ENCODE measurements at regions not wholly inside any gene's neighbourhood (a gene's known extent, or its start where the extent isn't known, plus 50 kb on each side); places are given as distances from the start of the nearest gene placed in this dataset.

DNA sequence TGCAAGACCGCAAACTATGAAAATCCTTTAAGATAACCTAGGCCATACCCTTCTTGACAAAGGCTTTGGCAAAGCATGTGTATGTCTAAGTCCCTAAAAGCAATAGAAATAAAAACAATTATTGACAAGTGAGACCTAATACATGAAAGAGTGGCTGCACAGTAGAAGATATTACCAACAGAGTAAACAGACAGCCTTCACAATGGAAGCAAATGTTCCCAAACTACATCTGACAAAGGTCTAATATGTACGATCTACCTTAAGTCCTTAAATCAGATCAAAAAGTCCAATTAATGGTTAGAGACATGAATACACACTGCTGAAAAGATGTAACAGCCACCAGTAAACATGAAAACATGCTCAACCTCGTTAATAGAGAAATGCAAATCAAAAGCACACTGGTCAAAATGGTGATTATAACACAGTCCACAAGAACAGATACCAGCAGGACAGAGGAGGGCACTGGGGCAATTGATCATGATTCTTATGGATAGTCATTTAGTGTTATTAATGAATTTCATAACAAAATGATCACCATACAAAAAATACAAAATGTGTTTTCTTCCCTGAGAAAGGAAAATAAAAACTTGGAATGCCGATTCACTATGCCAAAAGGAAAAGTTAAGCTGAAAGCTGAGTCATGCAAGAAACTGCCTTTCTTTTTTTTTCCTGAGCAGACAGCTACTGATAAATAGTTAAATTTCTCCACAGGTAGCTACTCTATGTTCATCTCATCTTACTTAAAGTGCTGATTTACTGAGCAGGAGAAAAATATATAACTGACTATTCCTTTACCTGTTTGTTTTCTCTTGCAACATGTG is 102.6 kb upstream of the VPREB1 start:
- TF ChIP-seq SRF (IDR thresholded peaks at IDR 0.05; ENCODE audit: low read depth) (no peak), SP1 (IDR thresholded peaks at IDR 0.05; ENCODE audit: low read depth) (no peak), CBX3 (IDR thresholded peaks at IDR 0.05; ENCODE audit: low read depth) (no peak), EZH2 (IDR thresholded peaks at IDR 0.05) (no peak)
- TF ChIP-seq, protein P1, sequence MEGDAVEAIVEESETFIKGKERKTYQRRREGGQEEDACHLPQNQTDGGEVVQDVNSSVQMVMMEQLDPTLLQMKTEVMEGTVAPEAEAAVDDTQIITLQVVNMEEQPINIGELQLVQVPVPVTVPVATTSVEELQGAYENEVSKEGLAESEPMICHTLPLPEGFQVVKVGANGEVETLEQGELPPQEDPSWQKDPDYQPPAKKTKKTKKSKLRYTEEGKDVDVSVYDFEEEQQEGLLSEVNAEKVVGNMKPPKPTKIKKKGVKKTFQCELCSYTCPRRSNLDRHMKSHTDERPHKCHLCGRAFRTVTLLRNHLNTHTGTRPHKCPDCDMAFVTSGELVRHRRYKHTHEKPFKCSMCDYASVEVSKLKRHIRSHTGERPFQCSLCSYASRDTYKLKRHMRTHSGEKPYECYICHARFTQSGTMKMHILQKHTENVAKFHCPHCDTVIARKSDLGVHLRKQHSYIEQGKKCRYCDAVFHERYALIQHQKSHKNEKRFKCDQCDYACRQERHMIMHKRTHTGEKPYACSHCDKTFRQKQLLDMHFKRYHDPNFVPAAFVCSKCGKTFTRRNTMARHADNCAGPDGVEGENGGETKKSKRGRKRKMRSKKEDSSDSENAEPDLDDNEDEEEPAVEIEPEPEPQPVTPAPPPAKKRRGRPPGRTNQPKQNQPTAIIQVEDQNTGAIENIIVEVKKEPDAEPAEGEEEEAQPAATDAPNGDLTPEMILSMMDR (IDR thresholded peaks at IDR 0.05 in 2 of 3, conservative IDR thresholded peaks at IDR 0.05 in 1 of 3; ENCODE audit: borderline replicate concordance in 1 of 3, insufficient read depth in 1 of 3, low read depth in 2 of 3, low read length in 2 of 3), result no peak
- TF ChIP-seq, protein P2, sequence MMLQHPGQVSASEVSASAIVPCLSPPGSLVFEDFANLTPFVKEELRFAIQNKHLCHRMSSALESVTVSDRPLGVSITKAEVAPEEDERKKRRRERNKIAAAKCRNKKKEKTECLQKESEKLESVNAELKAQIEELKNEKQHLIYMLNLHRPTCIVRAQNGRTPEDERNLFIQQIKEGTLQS (IDR thresholded peaks at IDR 0.05), result no peak
- TF ChIP-seq, protein P3, sequence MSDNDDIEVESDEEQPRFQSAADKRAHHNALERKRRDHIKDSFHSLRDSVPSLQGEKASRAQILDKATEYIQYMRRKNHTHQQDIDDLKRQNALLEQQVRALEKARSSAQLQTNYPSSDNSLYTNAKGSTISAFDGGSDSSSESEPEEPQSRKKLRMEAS (IDR thresholded peaks at IDR 0.05), result no peak
